Neural cell (in vitro differentiated cells): ENCODE measurements at regions not wholly inside any gene's neighbourhood (a gene's known extent, or its start where the extent isn't known, plus 50 kb on each side); places are given as distances from the start of the nearest gene placed in this dataset.
"Not testable (repeated sequence)": the region's sequence is repeated elsewhere in the genome, so short reads cannot be mapped to it uniquely, and the experiment has no call there.

ENCODE experiments used
- H2AFZ ChIP-seq: fragments of 200-600, 300-800 bp; sonication (generic), shearing (Covaris generic); 2 replicates; pipeline ENCODE4 v1.6.0; 2014; ENCODE audit warnings: low read depth, mild to moderate bottlenecking, antibody characterized with exemption, low read length, moderate library complexity
- H3F3A ChIP-seq: fragments of 200-600 bp; shearing (Covaris generic); 2 replicates; pipeline ENCODE4 v1.6.1; 2016; ENCODE audit warnings: mild to moderate bottlenecking, moderate library complexity, mixed read lengths, antibody characterized with exemption, low read length; ENCODE audit not compliant: insufficient read depth, poor library complexity, severe bottlenecking
- H3K27ac ChIP-seq: fragments of 200-600, 300-800 bp; sonication (generic), shearing (Covaris generic); 2 replicates; pipeline ENCODE4 v1.5.1; 2014; ENCODE audit warnings: mild to moderate bottlenecking, low read length, moderate library complexity
- H3K27me3 ChIP-seq: fragments of 300-800, 200-600 bp; sonication (generic), shearing (Covaris generic); 2 replicates; pipeline ENCODE4 v1.6.0; 2014; ENCODE audit warnings: mild to moderate bottlenecking, low read depth, low read length, moderate library complexity; ENCODE audit not compliant: insufficient read depth
- H3K36me3 ChIP-seq: fragments of 300-800, 200-600 bp; sonication (generic), shearing (Covaris generic); 2 replicates; pipeline ENCODE4 v1.5.1; 2014; ENCODE audit warnings: mild to moderate bottlenecking, antibody characterized with exemption, low read length, moderate library complexity; ENCODE audit not compliant: insufficient read depth
- H3K4me2 ChIP-seq: fragments of 300-800, 200-600 bp; sonication (generic), shearing (Covaris generic); 2 replicates; pipeline ENCODE4 v1.6.0; 2014; ENCODE audit warnings: mild to moderate bottlenecking, low read length
- H3K4me3 ChIP-seq: fragments of 300-800, 200-600 bp; sonication (generic), shearing (Covaris generic); 2 replicates; pipeline ENCODE4 v1.5.1; 2014; ENCODE audit warnings: mild to moderate bottlenecking, low read length, moderate library complexity
- H3K79me2 ChIP-seq: fragments of 200-600 bp; shearing (Covaris generic); replicated peaks from 2 replicates; pipeline ENCODE4 v1.6.0; 2014; ENCODE audit warnings: mild to moderate bottlenecking, low read length, moderate library complexity; ENCODE audit not compliant: insufficient read depth
- H3K9ac ChIP-seq: fragments of 300-800, 200-600 bp; sonication (generic), shearing (Covaris generic); 2 replicates; pipeline ENCODE4 v1.6.1; 2016; ENCODE audit warnings: mild to moderate bottlenecking, low read length, mixed read lengths
- H3K9me2 ChIP-seq: fragments of 200-600 bp; shearing (Covaris generic); 2 replicates; pipeline ENCODE4 v1.6.1; 2016; ENCODE audit warnings: mild to moderate bottlenecking, low read length, mixed read lengths; ENCODE audit not compliant: insufficient read depth
- H3K9me3 ChIP-seq: fragments of 200-600, 300-800 bp; sonication (generic), shearing (Covaris generic); 2 replicates; pipeline ENCODE4 v1.6.1; 2016; ENCODE audit warnings: mild to moderate bottlenecking, mixed run types, low read length, moderate library complexity, mixed read lengths
- H4K20me1 ChIP-seq: fragments of 200-600 bp; shearing (Covaris generic); 2 replicates; pipeline ENCODE4 v1.6.1; 2016; ENCODE audit warnings: mild to moderate bottlenecking, mixed run types; ENCODE audit not compliant: insufficient read depth
- CTCF ChIP-seq: fragments of 450-650 bp; IDR thresholded peaks from 2 replicates; pipeline ENCODE4 v1.5.1; 2014; ENCODE audit warnings: antibody characterized with exemption, mild to moderate bottlenecking, moderate library complexity; ENCODE audit not compliant: poor library complexity, severe bottlenecking
- EP300 ChIP-seq: fragments of 450-650 bp; conservative IDR thresholded peaks from 2 replicates; pipeline ENCODE4 v1.6.1; 2014; ENCODE audit warnings: antibody characterized with exemption, mild to moderate bottlenecking, moderate library complexity; ENCODE audit not compliant: poor library complexity, severe bottlenecking
- EZH2 ChIP-seq: fragments of 200-600, 300-800 bp; shearing (Covaris generic), sonication (generic); IDR thresholded peaks from 2 replicates; pipeline ENCODE4 v1.6.1; 2014; ENCODE audit warnings: antibody characterized with exemption, low read length, borderline replicate concordance, mild to moderate bottlenecking; ENCODE audit not compliant: insufficient read depth, poor library complexity, severe bottlenecking
- MXI1 ChIP-seq: fragments of 450-650 bp; conservative IDR thresholded peaks from 2 replicates; pipeline ENCODE4 v1.6.1; 2014; ENCODE audit warnings: antibody characterized with exemption, mild to moderate bottlenecking; ENCODE audit not compliant: poor library complexity, severe bottlenecking
- POLR2AphosphoS5 ChIP-seq: IDR thresholded peaks from 2 replicates; pipeline ENCODE4 v1.6.1; 2012
- RAD21 ChIP-seq: fragments of 450-650 bp; conservative IDR thresholded peaks from 2 replicates; pipeline ENCODE4 v1.6.1; 2014; ENCODE audit warnings: antibody characterized with exemption, mild to moderate bottlenecking, moderate library complexity
- REST ChIP-seq: IDR thresholded peaks from 2 replicates; pipeline ENCODE4 v1.6.1; 2012; ENCODE audit warnings: borderline replicate concordance
- SMC3 ChIP-seq: fragments of 450-650 bp; conservative IDR thresholded peaks from 2 replicates; pipeline ENCODE4 v1.6.1; 2014; ENCODE audit warnings: antibody characterized with exemption, mild to moderate bottlenecking, moderate library complexity; ENCODE audit not compliant: poor library complexity
- TAF1 ChIP-seq: IDR thresholded peaks from 2 replicates; pipeline ENCODE4 v1.6.1; 2012; ENCODE audit warnings: low read depth

GRCh38 chr18:8882632-8883408, 177.5 kb downstream of the MTCL1 start:
- no peaks in the 10 kb centered on the region for H3K79me2 ChIP-seq
- H3K9ac ChIP-seq = no peak overlapping the region
- H3K4me3 ChIP-seq = no peak overlapping the region
- H3K9me2 ChIP-seq = no peaks in the 10 kb centered on the region
- no peaks in the 10 kb centered on the region for H3K36me3 ChIP-seq
- H3K9me3 ChIP-seq = no peaks in the 10 kb centered on the region
- no peak overlapping the region for H3K27ac ChIP-seq
- no peaks in the 10 kb centered on the region for H3K27me3 ChIP-seq
- no peaks in the 10 kb centered on the region for H4K20me1 ChIP-seq
- TF ChIP-seq EZH2 (no peak), SMC3 (no peak), MXI1 (no peak), RAD21 (no peak), TAF1 (no peak), EP300 (no peak), POLR2AphosphoS5 (no peak), REST (no peak), CTCF (no peak)
- no peak overlapping the region for H2AFZ ChIP-seq
- H3K4me2 ChIP-seq = no peak overlapping the region
- H3F3A ChIP-seq = no peaks in the 10 kb centered on the region

GRCh38 chr18:8883409-8883668, 178.0 kb downstream of the MTCL1 start:
- Histone ChIP-seq H3K4me2 (no peak overlapping the region), H3K9me2 (no peaks in the 10 kb centered on the region), H3K36me3 (no peaks in the 10 kb centered on the region), H3K4me3 (no peak overlapping the region), H3K27ac (no peak overlapping the region), H3K79me2 (no peaks in the 10 kb centered on the region), H3K27me3 (no peaks in the 10 kb centered on the region), H3K9me3 (no peaks in the 10 kb centered on the region), H2AFZ (no peak overlapping the region), H3K9ac (no peak overlapping the region), H3F3A (no peaks in the 10 kb centered on the region), H4K20me1 (no peaks in the 10 kb centered on the region)
- TF ChIP-seq REST (no peak), TAF1 (no peak), CTCF (no peak), MXI1 (no peak), POLR2AphosphoS5 (no peak), EP300 (no peak), EZH2 (no peak), SMC3 (no peak), RAD21 (no peak)

- H3K36me3 ChIP-seq, H3K27me3 ChIP-seq, H3F3A ChIP-seq, H4K20me1 ChIP-seq, H3K9me3 ChIP-seq, H3K27ac ChIP-seq, H3K79me2 ChIP-seq, H3K9me2 ChIP-seq, H2AFZ ChIP-seq, H3K9ac ChIP-seq, H3K4me2 ChIP-seq, H3K4me3 ChIP-seq: not testable (repeated sequence)
Measured at GRCh38 chr18:8887877-8888276, 182.5 kb downstream of the MTCL1 start.
